ENCODE measurements at regions not wholly inside any gene's neighbourhood (a gene's known extent, or its start where the extent isn't known, plus 50 kb on each side); places are given as distances from the start of the nearest gene placed in this dataset.

- no peak for TF ChIP-seq CTCF (IDR thresholded peaks at IDR 0.05)
- no peak for TF ChIP-seq POLR2A (IDR thresholded peaks at IDR 0.05)
Observed at GRCh38 chr9:107161338-107161737, 121.7 kb upstream of the RAD23B start.

All from thyroid gland (tissue), 4 donors.